H9 (cell line): ENCODE measurements at regions not wholly inside any gene's neighbourhood (a gene's known extent, or its start where the extent isn't known, plus 50 kb on each side); places are given as distances from the start of the nearest gene placed in this dataset.

Source experiments
- DNase-seq: peaks from one replicate; pipeline ENCODE4 v3.0.0-alpha.2; 2017
- H2AFZ ChIP-seq: one replicate; pipeline ENCODE4 v1.6.1; 2013; ENCODE audit warnings: mild to moderate bottlenecking, low read length, control low read depth, moderate library complexity
- H2AK5ac ChIP-seq: 2 replicates; pipeline ENCODE4 v1.6.1; 2013; ENCODE audit warnings: low read length, control low read depth, mixed read lengths; ENCODE audit not compliant: insufficient read length
- H2BK120ac ChIP-seq: one replicate; pipeline ENCODE4 v1.6.1; 2013; ENCODE audit warnings: low read depth, mild to moderate bottlenecking, low read length, control low read depth, inconsistent platforms; ENCODE audit not compliant: poor library complexity, severe bottlenecking
- H2BK12ac ChIP-seq: 2 replicates; pipeline ENCODE4 v1.6.1; 2013; ENCODE audit warnings: low read length, control low read depth, mixed read lengths, low read depth; ENCODE audit not compliant: insufficient read length
- H2BK15ac ChIP-seq: 2 replicates; pipeline ENCODE4 v1.6.1; 2013; ENCODE audit warnings: low read depth, low read length, control low read depth
- H2BK20ac ChIP-seq: one replicate; pipeline ENCODE4 v1.6.1; 2013; ENCODE audit warnings: low read depth, mild to moderate bottlenecking, low read length, control low read depth, inconsistent platforms; ENCODE audit not compliant: poor library complexity, severe bottlenecking
- H2BK5ac ChIP-seq: 2 replicates; pipeline ENCODE4 v1.6.1; 2013; ENCODE audit warnings: low read length, control low read depth, mixed read lengths; ENCODE audit not compliant: insufficient read length
- H3K14ac ChIP-seq: 2 replicates; pipeline ENCODE4 v1.6.1; 2013; ENCODE audit warnings: low read length, control low read depth; ENCODE audit not compliant: insufficient read depth
- H3K18ac ChIP-seq: 2 replicates; pipeline ENCODE4 v1.6.1; 2013; ENCODE audit warnings: low read depth, mild to moderate bottlenecking, mixed read lengths, low read length, control low read depth; ENCODE audit not compliant: insufficient read length
- H3K23ac ChIP-seq: 2 replicates; pipeline ENCODE4 v1.6.1; 2013; ENCODE audit warnings: low read length, control low read depth, mixed read lengths, low read depth; ENCODE audit not compliant: insufficient read length
- H3K23me2 ChIP-seq: 2 replicates; pipeline ENCODE4 v1.6.1; 2013; ENCODE audit warnings: low read depth, mild to moderate bottlenecking, mixed read lengths, low read length, control low read depth; ENCODE audit not compliant: insufficient read length, poor library complexity, severe bottlenecking
- H3K27ac ChIP-seq: 2 replicates; pipeline ENCODE4 v1.5.1; 2013; ENCODE audit warnings: low read length, control low read depth, mixed read lengths, low read depth; ENCODE audit not compliant: insufficient read length
- H3K27me3 ChIP-seq: 2 replicates; pipeline ENCODE4 v1.6.1; 2013; ENCODE audit warnings: low read length, control low read depth, inconsistent platforms; ENCODE audit not compliant: insufficient read depth
- H3K4ac ChIP-seq: 2 replicates; pipeline ENCODE4 v1.6.1; 2013; ENCODE audit warnings: low read depth, mild to moderate bottlenecking, control low read depth, inconsistent platforms, low read length, moderate library complexity
- H3K4me1 ChIP-seq: 2 replicates; pipeline ENCODE4 v1.6.1; 2013; ENCODE audit warnings: low read length, control low read depth, inconsistent platforms; ENCODE audit not compliant: insufficient read depth
- H3K4me2 ChIP-seq: 2 replicates; pipeline ENCODE4 v1.6.1; 2013; ENCODE audit warnings: low read length, control low read depth, mixed read lengths; ENCODE audit not compliant: insufficient read length, insufficient read depth
- H3K56ac ChIP-seq: 2 replicates; pipeline ENCODE4 v1.6.1; 2013; ENCODE audit warnings: low read depth, mild to moderate bottlenecking, mixed read lengths, low read length, control low read depth; ENCODE audit not compliant: insufficient read length
- H3K79me1 ChIP-seq: 2 replicates; pipeline ENCODE4 v1.6.1; 2013; ENCODE audit warnings: low read depth, mild to moderate bottlenecking, moderate library complexity, low read length, control low read depth, inconsistent platforms; ENCODE audit not compliant: insufficient read depth, poor library complexity, severe bottlenecking
- H3K79me2 ChIP-seq: 2 replicates; pipeline ENCODE4 v1.6.1; 2013; ENCODE audit warnings: low read length, control low read depth, inconsistent platforms; ENCODE audit not compliant: insufficient read depth
- H3K9ac ChIP-seq: 2 replicates; pipeline ENCODE4 v1.6.1; 2013; ENCODE audit warnings: low read length, control low read depth, mixed read lengths; ENCODE audit not compliant: insufficient read length; ENCODE audit errors: extremely low read depth
- H3K9me3 ChIP-seq: one replicate; pipeline ENCODE4 v1.6.1; 2013; ENCODE audit warnings: low read depth, low read length, inconsistent platforms; ENCODE audit not compliant: control insufficient read depth
- H3T11ph ChIP-seq: one replicate; pipeline ENCODE4 v1.6.1; 2013; ENCODE audit warnings: mild to moderate bottlenecking, low read length, control low read depth, inconsistent platforms
- H4K20me1 ChIP-seq: one replicate; pipeline ENCODE4 v1.6.1; 2013; ENCODE audit not compliant: control insufficient read depth, insufficient read length, insufficient read depth
- H4K5ac ChIP-seq: 2 replicates; pipeline ENCODE4 v1.6.1; 2013; ENCODE audit warnings: low read depth, mild to moderate bottlenecking, mixed read lengths, low read length, control low read depth; ENCODE audit not compliant: insufficient read length
- H4K8ac ChIP-seq: replicated peaks from 2 replicates; pipeline ENCODE4 v1.6.1; 2013; ENCODE audit warnings: low read length, control low read depth, mixed read lengths, low read depth; ENCODE audit not compliant: insufficient read length
- H4K91ac ChIP-seq: 2 replicates; pipeline ENCODE4 v1.6.1; 2013; ENCODE audit warnings: low read depth, mild to moderate bottlenecking, moderate library complexity, mixed read lengths, low read length, control low read depth; ENCODE audit not compliant: insufficient read length
- H3K27ac Mint-ChIP-seq, 3 experiments: 2 replicates in 2 of 3; 3 replicates in 1 of 3; pipeline ENCODE4 v1.8.0; 2020 to 2021; ENCODE audit warnings: mixed read lengths in 3 of 3, mild to moderate bottlenecking in 1 of 3, moderate library complexity in 1 of 3
- H3K27me3 Mint-ChIP-seq: 2 replicates; pipeline ENCODE4 v1.8.0; 2021; ENCODE audit warnings: low read depth, mild to moderate bottlenecking, moderate library complexity, mixed read lengths
- H3K36me3 Mint-ChIP-seq, 3 experiments: 2 replicates in 2 of 3; 3 replicates in 1 of 3; pipeline ENCODE4 v1.8.0; 2020 to 2021; ENCODE audit warnings: low read depth in 3 of 3, mixed read lengths in 3 of 3; ENCODE audit not compliant: insufficient read depth in 1 of 3
- H3K4me1 Mint-ChIP-seq, 2 experiments: 2 replicates each; pipeline ENCODE4 v1.8.0; 2020; ENCODE audit warnings: mixed read lengths in 2 of 2
- H3K4me3 Mint-ChIP-seq, 2 experiments: 2 replicates in 1 of 2; 3 replicates in 1 of 2; pipeline ENCODE4 v1.8.0; 2020 to 2021; ENCODE audit warnings: mild to moderate bottlenecking in 2 of 2, mixed read lengths in 2 of 2, moderate library complexity in 1 of 2
- H3K9me3 Mint-ChIP-seq, 2 experiments: 2 replicates in 1 of 2; 3 replicates in 1 of 2; pipeline ENCODE4 v1.8.0; 2020; ENCODE audit warnings: mild to moderate bottlenecking in 2 of 2, mixed read lengths in 2 of 2, moderate library complexity in 1 of 2
- WGBS: extraction: QIAGEN DNeasy Blood & Tissue Kit; methylation state at CpG from one replicate; pipeline ENCODE4 v1.1.7; 2013; ENCODE audit warnings: missing lambda C conversion rate, low lambda C conversion rate, mixed read lengths; ENCODE audit not compliant: insufficient read length; ENCODE audit errors: extremely low coverage; 5-methylcytosine and 5-hydroxymethylcytosine counted together
- TF ChIP-seq, protein P1 (sequence below): fragments of 200-600 bp; sonication (generic); conservative IDR thresholded peaks from 3 replicates; pipeline ENCODE4 v1.8.0; 2021; ENCODE audit warnings: antibody characterized with exemption, mild to moderate bottlenecking

GRCh38 chr5:24232041-24232440 is 412.7 kb downstream of the CDH10 start:
- Histone ChIP-seq H3K23ac (no peak overlapping the region), H4K5ac (no peak overlapping the region), H2BK15ac (no peak overlapping the region), H3K9ac (no peak overlapping the region), H4K20me1 (no peaks in the 10 kb centered on the region), H4K8ac (no peak overlapping the region), H2AK5ac (no peak overlapping the region), H3K14ac (no peak overlapping the region), H3K18ac (no peak overlapping the region), H3K4me2 (no peak overlapping the region), H3K79me2 (no peaks in the 10 kb centered on the region), H2BK20ac (no peak overlapping the region), H2BK12ac (no peak overlapping the region), H3K23me2 (no peaks in the 10 kb centered on the region), H4K91ac (no peak overlapping the region), H2BK5ac (no peak overlapping the region), H2BK120ac (no peak overlapping the region), H3K27me3 (no peaks in the 10 kb centered on the region), H3K4me1 (no peaks in the 10 kb centered on the region), H3K56ac (no peak overlapping the region), H3K79me1 (no peaks in the 10 kb centered on the region), H3K4ac (no peak overlapping the region), H3K9me3 (no peaks in the 10 kb centered on the region), H2AFZ (no peak overlapping the region), H3K27ac (no peak overlapping the region), H3T11ph (no peak overlapping the region)
- Mint-ChIP-seq H3K36me3 (no peaks in the 10 kb centered on the region), H3K27ac (no peak overlapping the region), H3K4me3 (no peak overlapping the region), H3K4me1 (no peaks in the 10 kb centered on the region; a peak in 2 of 4 replicates), H3K9me3 (0 out of 5 replicates have a peak, but pooled peaks cover 0 to 3% of the 10 kb centered on the region in 2 experiments), H3K27me3 (no peaks in the 10 kb centered on the region)
- TF ChIP-seq, protein P1, sequence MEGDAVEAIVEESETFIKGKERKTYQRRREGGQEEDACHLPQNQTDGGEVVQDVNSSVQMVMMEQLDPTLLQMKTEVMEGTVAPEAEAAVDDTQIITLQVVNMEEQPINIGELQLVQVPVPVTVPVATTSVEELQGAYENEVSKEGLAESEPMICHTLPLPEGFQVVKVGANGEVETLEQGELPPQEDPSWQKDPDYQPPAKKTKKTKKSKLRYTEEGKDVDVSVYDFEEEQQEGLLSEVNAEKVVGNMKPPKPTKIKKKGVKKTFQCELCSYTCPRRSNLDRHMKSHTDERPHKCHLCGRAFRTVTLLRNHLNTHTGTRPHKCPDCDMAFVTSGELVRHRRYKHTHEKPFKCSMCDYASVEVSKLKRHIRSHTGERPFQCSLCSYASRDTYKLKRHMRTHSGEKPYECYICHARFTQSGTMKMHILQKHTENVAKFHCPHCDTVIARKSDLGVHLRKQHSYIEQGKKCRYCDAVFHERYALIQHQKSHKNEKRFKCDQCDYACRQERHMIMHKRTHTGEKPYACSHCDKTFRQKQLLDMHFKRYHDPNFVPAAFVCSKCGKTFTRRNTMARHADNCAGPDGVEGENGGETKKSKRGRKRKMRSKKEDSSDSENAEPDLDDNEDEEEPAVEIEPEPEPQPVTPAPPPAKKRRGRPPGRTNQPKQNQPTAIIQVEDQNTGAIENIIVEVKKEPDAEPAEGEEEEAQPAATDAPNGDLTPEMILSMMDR, result no peak
- no peak for DNase-seq
- no CpG with 5 or more reads among the region's 1 CpG for WGBS
